RWPE1 (cell line): ENCODE measurements at regions not wholly inside any gene's neighbourhood (a gene's known extent, or its start where the extent isn't known, plus 50 kb on each side); places are given as distances from the start of the nearest gene placed in this dataset.

Source experiments
- CTCF ChIA-PET: fragments of 350-600 bp; sonication (Branson Sonifier 250); formaldehyde crosslinking; extraction: SDS; loops from one replicate; lab custom pipeline; 2021; lab: Yijun Ruan, JAX
- POLR2A ChIA-PET: fragments of 400-600 bp; formaldehyde crosslinking; extraction: SDS; loops from one replicate; lab custom pipeline; 2020; ENCODE audit warnings: antibody characterized with exemption; ENCODE audit not compliant: low non-redundant PET; lab: Yijun Ruan, JAX
- DNase-seq: peaks from one replicate; pipeline ENCODE4 v3.0.0; 2012; ENCODE audit warnings: low spot score
- H3K27ac ChIP-seq: fragments of 450-650 bp; 2 replicates; pipeline ENCODE4 v1.5.1; 2017
- TF ChIP-seq, protein P1 (sequence below): fragments of 450-650 bp; conservative IDR thresholded peaks from 2 replicates; pipeline ENCODE4 v1.5.1; 2017; ENCODE audit warnings: low read depth, mild to moderate bottlenecking

DNA sequence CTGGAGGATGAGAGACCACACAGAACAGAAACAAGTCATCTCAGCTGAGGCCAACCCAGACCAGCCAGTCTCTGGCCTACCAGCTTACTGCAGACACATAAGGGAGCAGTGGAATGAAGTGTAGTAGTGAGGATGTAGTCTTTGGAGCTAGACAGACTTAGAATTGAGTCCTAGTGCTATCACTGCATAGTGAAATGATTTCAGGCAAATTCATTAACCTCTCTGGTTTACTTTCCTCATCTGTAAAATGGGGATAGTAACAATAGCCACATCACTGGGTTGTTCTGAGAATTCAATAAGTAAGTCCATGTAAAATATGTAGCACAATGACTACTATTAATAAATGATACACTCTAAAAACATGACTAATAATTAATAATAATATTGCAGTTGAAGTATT, 383.8 kb downstream of the DLEU7 start:
- H3K27ac ChIP-seq = no peak overlapping the region
- TF ChIP-seq, protein P1, sequence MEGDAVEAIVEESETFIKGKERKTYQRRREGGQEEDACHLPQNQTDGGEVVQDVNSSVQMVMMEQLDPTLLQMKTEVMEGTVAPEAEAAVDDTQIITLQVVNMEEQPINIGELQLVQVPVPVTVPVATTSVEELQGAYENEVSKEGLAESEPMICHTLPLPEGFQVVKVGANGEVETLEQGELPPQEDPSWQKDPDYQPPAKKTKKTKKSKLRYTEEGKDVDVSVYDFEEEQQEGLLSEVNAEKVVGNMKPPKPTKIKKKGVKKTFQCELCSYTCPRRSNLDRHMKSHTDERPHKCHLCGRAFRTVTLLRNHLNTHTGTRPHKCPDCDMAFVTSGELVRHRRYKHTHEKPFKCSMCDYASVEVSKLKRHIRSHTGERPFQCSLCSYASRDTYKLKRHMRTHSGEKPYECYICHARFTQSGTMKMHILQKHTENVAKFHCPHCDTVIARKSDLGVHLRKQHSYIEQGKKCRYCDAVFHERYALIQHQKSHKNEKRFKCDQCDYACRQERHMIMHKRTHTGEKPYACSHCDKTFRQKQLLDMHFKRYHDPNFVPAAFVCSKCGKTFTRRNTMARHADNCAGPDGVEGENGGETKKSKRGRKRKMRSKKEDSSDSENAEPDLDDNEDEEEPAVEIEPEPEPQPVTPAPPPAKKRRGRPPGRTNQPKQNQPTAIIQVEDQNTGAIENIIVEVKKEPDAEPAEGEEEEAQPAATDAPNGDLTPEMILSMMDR = no peak
- DNase-seq = no peak
- POLR2A ChIA-PET = no interaction called here
- CTCF ChIA-PET = no interaction called here

DNA sequence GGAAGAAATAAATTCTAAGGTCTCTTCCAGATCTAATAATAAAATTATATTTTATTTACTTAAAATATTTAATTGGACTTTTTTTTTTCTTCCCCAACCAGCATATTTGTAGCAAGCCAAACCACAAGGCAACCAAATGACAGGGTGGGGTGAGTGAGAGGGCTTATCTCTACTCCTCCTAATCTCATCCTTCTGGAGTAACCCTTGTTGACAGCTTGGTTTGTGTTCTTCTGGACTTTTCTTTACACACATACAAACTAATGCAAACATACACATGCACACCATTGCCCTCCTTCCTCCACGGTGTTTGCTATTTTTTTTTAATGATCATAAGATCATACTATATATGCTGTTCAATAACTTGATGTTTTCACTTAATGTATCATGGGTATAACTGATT, 383.1 kb downstream of the DLEU7 start:
- CTCF ChIA-PET = interaction anchor here (0.6 kb wide), 1 partner anchor 597 kb away, joined by 3 read pairs; no protein-coding TSS in a partner anchor
- POLR2A ChIA-PET = no interaction called here
- H3K27ac ChIP-seq = no peak overlapping the region
- DNase-seq = no peak
- TF ChIP-seq, protein P1 = no peak

DNA sequence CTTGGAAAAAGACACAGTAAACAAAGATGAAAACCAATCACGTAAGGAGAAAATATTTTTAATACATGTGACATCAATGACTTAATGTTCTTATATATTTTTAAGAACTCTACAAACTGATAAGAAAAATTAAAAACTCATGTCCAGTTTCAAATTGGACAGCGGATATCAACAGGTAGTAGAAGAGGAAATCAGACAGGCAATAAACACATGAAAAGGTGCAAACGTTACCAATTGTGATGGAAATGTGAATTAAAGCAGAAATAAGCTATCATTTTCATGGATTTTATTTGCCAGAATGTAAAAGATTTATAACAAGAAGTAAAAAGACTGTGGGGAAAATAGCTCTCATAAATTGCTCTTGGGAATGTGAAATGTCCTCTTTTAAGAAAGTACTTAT, 382.3 kb downstream of the DLEU7 start:
- ChIA-PET POLR2A (no interaction called here), CTCF (interaction anchor here (0.6 kb wide), 1 partner anchor 27 kb away, joined by 3 read pairs; no protein-coding TSS in a partner anchor)
- H3K27ac ChIP-seq = no peak overlapping the region
- TF ChIP-seq, protein P1 = no peak
- DNase-seq = no peak

DNA sequence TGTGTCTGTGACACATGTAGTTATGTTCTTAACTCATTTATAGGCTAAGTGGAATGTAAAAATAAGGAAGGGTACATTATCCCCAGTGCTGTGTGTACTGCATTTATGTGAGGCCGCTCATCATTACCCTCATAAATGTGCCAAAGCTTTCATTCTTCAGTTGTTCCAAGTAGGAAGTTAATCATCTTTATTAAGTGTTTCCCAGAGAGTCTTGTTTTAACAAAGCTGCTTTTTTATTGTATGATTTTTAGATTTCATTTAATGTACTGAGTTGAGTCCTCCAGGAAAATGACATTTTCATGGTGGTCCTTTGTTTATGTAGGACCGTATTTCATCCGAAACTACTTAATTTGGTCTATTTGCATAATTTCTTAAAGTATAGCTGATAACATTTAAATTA, 379.8 kb downstream of the DLEU7 start:
- POLR2A ChIA-PET = no interaction called here

DNA sequence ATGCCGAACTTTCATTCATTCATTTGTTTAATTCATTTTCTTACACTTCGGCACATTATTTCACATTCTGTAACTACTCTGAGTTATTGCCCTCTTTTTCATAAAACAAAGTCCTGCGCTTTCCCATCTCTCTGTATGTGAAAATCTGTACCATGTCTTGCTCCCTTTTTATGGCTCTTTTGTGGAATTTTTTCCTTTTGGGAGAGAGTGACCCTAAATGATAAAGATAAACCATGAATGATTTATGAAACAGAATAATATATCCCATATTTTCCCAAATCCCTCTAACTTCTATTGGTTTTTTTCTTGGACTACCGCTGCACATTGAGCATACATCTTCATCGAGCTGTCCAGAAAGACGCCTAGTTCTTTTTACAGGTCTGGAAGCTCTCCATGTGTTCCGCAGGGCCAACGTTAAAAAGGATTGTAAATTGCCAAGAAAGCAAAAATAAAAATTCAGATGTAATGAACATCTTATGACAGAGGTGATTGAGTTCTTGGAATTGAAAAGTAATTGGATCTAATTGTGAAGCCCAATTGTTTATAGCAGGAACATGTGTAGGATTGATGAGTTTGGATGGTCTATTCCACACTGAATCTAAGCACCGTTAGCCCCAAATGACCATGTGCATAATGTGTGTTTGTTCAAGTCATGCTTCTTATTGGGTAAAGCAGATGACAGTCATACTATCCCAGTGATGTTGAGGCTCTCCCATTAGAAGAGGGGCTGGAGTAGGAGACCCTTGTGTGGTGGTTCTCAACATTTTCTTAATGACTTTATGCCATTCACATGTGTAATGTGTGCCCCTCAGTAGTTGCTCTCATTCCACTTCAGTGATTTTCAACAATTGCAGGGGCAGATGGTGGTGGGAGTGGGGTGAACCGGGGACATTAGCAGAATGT, 378.9 kb downstream of the DLEU7 start:
- DNase-seq = no peak
- H3K27ac ChIP-seq = no peak overlapping the region
- TF ChIP-seq, protein P1 = no peak
- ChIA-PET POLR2A (no interaction called here), CTCF (interaction anchor here (0.7 kb wide), 1 partner anchor 352 kb away, joined by 3 read pairs; no protein-coding TSS in a partner anchor)

More for the DNA sequence above, 379.8 kb downstream of the DLEU7 start:
- no peak overlapping the region for H3K27ac ChIP-seq
- CTCF ChIA-PET = no interaction called here
- no peak for DNase-seq
- TF ChIP-seq, protein P1 = no peak

DNA sequence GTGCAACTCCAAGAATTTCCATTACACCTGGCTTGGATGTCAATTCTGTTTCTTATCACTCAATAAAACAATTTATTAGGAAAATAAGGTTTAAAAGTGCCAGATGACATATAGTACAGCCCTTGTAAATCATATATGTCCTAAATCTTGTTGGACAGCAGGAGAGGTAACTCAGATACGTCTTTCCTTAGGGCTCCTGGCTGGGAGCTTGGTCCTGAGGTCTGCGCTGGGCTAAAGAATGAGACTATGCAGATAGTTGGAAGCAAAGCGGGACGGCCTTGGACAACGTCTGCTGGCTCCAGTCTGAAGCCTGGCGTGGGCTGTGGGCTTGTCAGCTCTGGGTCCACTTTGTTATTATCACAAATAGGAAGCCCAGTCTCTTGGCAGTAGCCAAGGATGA, 377.0 kb downstream of the DLEU7 start:
- ChIA-PET POLR2A (no interaction called here), CTCF (interaction anchor here (0.5 kb wide), 1 partner anchor 47 kb away, joined by 5 read pairs; no protein-coding TSS in a partner anchor)
- H3K27ac ChIP-seq = no peak overlapping the region
- TF ChIP-seq, protein P1 = no peak
- DNase-seq = no peak
